Natural killer cell (primary cell): ENCODE measurements at regions not wholly inside any gene's neighbourhood (a gene's known extent, or its start where the extent isn't known, plus 50 kb on each side); places are given as distances from the start of the nearest gene placed in this dataset.

Experiments used
- ATAC-seq, 3 donors: fragments of 150-1000 bp in 2 of 3; fragments of 200-7000 bp in 1 of 3; cut with Tn5 transposase; 1 replicate in 1 of 3; 2 replicates in 2 of 3; pipeline ENCODE4 v1.10.0; 2021; ENCODE audit warnings: mild to moderate bottlenecking in 2 of 3, moderate library complexity in 2 of 3
- DNase-seq, 2 donors: peaks; one replicate each; pipeline versions ENCODE4 v3.0.0 to v3.0.0-alpha.2; 2013 to 2021; ENCODE audit warnings: mixed read lengths in 1 of 2
- H3K27ac ChIP-seq: one replicate; pipeline ENCODE4 v1.5.1; 2013; ENCODE audit warnings: mild to moderate bottlenecking, low read length
- H3K27me3 ChIP-seq: one replicate; pipeline ENCODE4 v1.6.1; 2013; ENCODE audit warnings: low read length; ENCODE audit not compliant: control insufficient read depth, insufficient read depth
- H3K36me3 ChIP-seq: one replicate; pipeline ENCODE4 v1.6.1; 2013; ENCODE audit warnings: low read length; ENCODE audit not compliant: control insufficient read depth, insufficient read depth
- H3K4me1 ChIP-seq: one replicate; pipeline ENCODE4 v1.6.1; 2013; ENCODE audit warnings: low read length; ENCODE audit not compliant: control insufficient read depth, insufficient read depth
- H3K4me3 ChIP-seq: one replicate; pipeline ENCODE4 v1.5.1; 2013; ENCODE audit warnings: low read length
- H3K9me3 ChIP-seq: one replicate; pipeline ENCODE4 v1.6.1; 2013; ENCODE audit warnings: low read length; ENCODE audit not compliant: control insufficient read depth, insufficient read depth
- H3K27ac Mint-ChIP-seq, 2 donors: one replicate each; pipeline ENCODE4 v1.8.0; 2022; ENCODE audit warnings: mild to moderate bottlenecking in 2 of 2, mixed read lengths in 2 of 2, moderate library complexity in 1 of 2
- H3K27me3 Mint-ChIP-seq, 2 donors: one replicate each; pipeline ENCODE4 v1.8.0; 2022; ENCODE audit warnings: low read depth in 2 of 2, mixed read lengths in 2 of 2
- H3K36me3 Mint-ChIP-seq: one replicate; pipeline ENCODE4 v1.8.0; 2022; ENCODE audit warnings: mixed read lengths
- H3K4me1 Mint-ChIP-seq, 2 donors: one replicate each; pipeline ENCODE4 v1.8.0; 2022; ENCODE audit warnings: mixed read lengths in 2 of 2
- H3K4me3 Mint-ChIP-seq: one replicate; pipeline ENCODE4 v1.8.0; 2022; ENCODE audit warnings: mild to moderate bottlenecking, moderate library complexity, mixed read lengths
- H3K9me3 Mint-ChIP-seq, 2 donors: one replicate each; pipeline ENCODE4 v1.8.0; 2022; ENCODE audit warnings: mixed read lengths in 2 of 2
- WGBS: methylation state at CpG from one replicate; pipeline ENCODE4 v1.1.7; 2013; ENCODE audit warnings: missing lambda C conversion rate; ENCODE audit not compliant: insufficient coverage; 5-methylcytosine and 5-hydroxymethylcytosine counted together
- intact Hi-C: fragments of 100-400 bp; cut with micrococcal nuclease; formaldehyde crosslinking; loops from one replicate; pipeline ENCODE4 v1.14.2; 2022
- TF ChIP-seq, protein P1 (sequence below): fragments of 200-600 bp; IDR thresholded peaks from one replicate; pipeline ENCODE4 v1.8.0; 2022; ENCODE audit warnings: antibody characterized with exemption

DNA sequence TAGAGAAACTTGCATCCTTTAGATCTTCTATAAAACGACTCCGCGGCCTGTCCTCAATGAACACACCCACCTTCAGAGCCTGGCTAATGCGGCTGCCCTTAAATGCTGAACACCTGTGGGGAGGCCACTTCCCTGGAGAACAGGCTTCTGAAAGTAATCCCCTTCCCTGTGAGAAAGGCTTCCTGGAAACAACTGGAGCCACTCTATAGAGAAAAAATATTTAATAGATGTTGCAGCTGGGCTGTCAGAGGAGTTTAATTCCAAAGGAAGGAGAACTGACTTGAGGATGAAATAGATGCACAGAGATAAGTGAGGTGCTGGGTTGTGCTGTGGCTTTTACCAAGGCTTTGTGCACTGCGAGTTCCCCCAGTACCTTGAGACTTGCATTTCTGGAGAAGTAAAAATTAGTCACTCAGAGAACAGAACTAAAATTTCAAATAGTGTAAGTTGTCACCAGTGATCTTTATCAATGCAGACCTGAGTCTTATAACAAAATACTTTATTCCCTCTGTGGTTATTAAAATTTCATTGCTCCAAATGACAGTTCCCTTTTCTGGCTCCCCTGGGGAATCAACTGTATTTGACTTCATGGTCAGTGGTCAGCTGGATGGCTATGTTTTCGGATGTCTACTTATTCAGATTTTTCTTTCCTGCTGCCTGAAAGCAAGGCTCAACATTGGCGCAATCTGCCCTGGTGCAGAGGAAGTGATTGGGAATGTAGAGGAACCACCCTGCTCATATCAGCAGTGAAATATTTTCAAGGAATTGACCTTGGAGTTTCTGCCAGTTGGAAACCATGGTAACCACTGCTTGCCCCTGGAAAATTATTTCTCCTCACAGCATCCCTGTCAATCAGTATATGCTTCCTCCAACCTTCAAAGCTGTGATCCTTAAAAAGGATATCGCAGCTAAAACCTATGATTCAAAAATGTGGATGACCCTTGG is 238.8 kb downstream of the SMARCA2 start:
- Histone ChIP-seq H3K4me1 (no peaks in the 10 kb centered on the region), H3K36me3 (no peaks in the 10 kb centered on the region), H3K27ac (no peak overlapping the region), H3K27me3 (no peaks in the 10 kb centered on the region), H3K9me3 (no peaks in the 10 kb centered on the region), H3K4me3 (no peak overlapping the region)
- Mint-ChIP-seq H3K9me3 (no peaks in the 10 kb centered on the region), H3K4me3 (no peak overlapping the region), H3K27me3 (peaks cover 9 to 22% of the 10 kb centered on the region in 2 donors), H3K4me1 (no peaks in the 10 kb centered on the region), H3K27ac (no peak overlapping the region), H3K36me3 (no peaks in the 10 kb centered on the region)
- intact Hi-C loops, result no loop called here
- TF ChIP-seq, protein P1, sequence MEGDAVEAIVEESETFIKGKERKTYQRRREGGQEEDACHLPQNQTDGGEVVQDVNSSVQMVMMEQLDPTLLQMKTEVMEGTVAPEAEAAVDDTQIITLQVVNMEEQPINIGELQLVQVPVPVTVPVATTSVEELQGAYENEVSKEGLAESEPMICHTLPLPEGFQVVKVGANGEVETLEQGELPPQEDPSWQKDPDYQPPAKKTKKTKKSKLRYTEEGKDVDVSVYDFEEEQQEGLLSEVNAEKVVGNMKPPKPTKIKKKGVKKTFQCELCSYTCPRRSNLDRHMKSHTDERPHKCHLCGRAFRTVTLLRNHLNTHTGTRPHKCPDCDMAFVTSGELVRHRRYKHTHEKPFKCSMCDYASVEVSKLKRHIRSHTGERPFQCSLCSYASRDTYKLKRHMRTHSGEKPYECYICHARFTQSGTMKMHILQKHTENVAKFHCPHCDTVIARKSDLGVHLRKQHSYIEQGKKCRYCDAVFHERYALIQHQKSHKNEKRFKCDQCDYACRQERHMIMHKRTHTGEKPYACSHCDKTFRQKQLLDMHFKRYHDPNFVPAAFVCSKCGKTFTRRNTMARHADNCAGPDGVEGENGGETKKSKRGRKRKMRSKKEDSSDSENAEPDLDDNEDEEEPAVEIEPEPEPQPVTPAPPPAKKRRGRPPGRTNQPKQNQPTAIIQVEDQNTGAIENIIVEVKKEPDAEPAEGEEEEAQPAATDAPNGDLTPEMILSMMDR, result no peak
- DNase-seq (no peak), ATAC-seq (no peak)
- whole genome bisulfite sequencing, result 79% methylated on average over 7 of the region's 8 CpGs

DNA sequence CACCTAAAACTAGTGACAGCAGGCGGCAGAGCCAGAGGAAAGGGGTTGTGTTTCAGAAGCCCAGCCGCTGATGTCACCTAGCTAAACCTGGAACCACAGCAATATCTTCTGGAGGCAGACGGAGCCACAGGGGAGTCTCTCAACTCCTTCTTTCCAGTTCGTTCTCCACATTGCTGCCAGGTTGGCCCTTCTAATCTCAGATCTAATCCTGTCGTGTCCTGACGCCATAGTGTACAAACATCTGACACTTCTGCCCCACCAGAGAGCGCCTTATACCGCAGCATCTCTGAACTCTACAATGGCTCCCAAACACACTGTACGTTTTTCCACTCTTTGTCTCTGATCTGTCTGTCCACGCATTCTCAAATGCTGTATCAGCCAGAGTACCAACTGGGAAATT is 240.0 kb downstream of the SMARCA2 start:
- Histone ChIP-seq H3K27me3 (no peaks in the 10 kb centered on the region), H3K4me1 (no peaks in the 10 kb centered on the region), H3K4me3 (no peak overlapping the region), H3K36me3 (no peaks in the 10 kb centered on the region), H3K9me3 (no peaks in the 10 kb centered on the region), H3K27ac (no peak overlapping the region)
- ATAC-seq (no peak), DNase-seq (no peak)
- Mint-ChIP-seq H3K36me3 (no peaks in the 10 kb centered on the region), H3K4me3 (no peak overlapping the region), H3K27me3 (peaks cover 11 to 19% of the 10 kb centered on the region in 2 donors), H3K27ac (no peak overlapping the region), H3K9me3 (no peaks in the 10 kb centered on the region), H3K4me1 (no peaks in the 10 kb centered on the region)
- TF ChIP-seq, protein P1, result no peak
- intact Hi-C loops, result no loop called here
- 82% methylated on average over 10 of the region's 10 CpGs for WGBS

DNA sequence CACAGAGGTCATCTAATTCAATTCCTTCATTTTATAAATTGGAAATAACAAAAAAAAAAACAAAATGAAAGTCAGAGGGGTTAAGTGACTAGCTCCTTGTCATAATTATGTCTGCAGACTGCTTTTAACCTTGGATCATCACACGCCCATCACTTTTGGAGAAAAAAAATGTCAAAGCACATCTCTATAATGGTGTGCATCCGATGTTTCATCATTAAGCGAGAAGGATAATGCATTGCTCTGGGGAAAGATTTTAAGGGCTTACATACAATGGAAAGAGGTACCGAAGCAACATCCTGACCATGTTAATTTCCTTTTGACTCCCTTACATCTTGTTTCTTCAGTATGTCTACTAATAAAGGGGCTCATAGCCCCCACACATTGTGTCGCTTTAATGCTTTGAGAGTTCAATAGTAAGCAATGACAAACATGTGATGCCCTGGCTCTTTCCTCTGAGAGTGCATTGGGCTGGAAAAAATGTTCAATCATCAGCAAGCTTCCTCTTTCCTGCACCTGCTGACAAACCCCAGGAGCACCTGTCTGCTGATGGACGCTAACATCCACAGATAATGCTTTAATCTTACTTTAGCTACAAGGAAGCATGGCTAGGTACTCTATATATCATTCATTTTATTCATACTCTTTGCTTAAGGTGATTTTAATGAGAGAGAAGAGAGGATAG is 242.2 kb downstream of the SMARCA2 start:
- Mint-ChIP-seq H3K4me1 (no peaks in the 10 kb centered on the region), H3K4me3 (no peak overlapping the region), H3K9me3 (no peaks in the 10 kb centered on the region), H3K36me3 (no peaks in the 10 kb centered on the region), H3K27me3 (peaks cover 14 to 26% of the 10 kb centered on the region in 2 donors), H3K27ac (no peak overlapping the region)
- ATAC-seq, result no peak
- intact Hi-C loops, result no loop called here
- DNase-seq, result no peak
- 70% methylated on average over 6 of the region's 6 CpGs for WGBS
- Histone ChIP-seq H3K4me3 (no peak overlapping the region), H3K27ac (no peak overlapping the region), H3K27me3 (no peaks in the 10 kb centered on the region), H3K4me1 (no peaks in the 10 kb centered on the region), H3K36me3 (no peaks in the 10 kb centered on the region), H3K9me3 (no peaks in the 10 kb centered on the region)
- TF ChIP-seq, protein P1, result no peak
